ENCODE measurements at regions not wholly inside any gene's neighbourhood (a gene's known extent, or its start where the extent isn't known, plus 50 kb on each side); places are given as distances from the start of the nearest gene placed in this dataset.

DNA sequence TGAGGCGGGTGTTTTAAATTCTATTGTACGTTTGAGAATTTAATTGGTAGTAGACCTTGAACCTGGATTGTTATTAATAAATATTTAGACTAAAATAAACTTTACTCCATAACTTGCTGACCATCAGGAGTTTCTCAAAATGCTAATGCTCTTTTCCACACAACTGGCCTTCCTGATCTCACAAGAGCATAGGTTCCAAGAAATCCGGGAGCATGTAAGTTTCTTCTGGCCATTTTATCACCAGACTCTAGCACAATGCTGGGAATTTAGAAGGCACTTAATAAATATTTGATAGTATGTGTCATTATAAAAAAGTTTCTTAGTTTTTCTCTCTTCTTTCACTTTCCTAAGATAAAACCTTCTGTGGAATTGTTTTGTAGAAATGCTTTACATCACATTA is 2047.1 kb downstream of the SUCLG1 start:
- no peak overlapping the region for H3K4me3 ChIP-seq (ENCODE audit: control insufficient read depth, low read depth, low read length)
- TF ChIP-seq, protein P1, sequence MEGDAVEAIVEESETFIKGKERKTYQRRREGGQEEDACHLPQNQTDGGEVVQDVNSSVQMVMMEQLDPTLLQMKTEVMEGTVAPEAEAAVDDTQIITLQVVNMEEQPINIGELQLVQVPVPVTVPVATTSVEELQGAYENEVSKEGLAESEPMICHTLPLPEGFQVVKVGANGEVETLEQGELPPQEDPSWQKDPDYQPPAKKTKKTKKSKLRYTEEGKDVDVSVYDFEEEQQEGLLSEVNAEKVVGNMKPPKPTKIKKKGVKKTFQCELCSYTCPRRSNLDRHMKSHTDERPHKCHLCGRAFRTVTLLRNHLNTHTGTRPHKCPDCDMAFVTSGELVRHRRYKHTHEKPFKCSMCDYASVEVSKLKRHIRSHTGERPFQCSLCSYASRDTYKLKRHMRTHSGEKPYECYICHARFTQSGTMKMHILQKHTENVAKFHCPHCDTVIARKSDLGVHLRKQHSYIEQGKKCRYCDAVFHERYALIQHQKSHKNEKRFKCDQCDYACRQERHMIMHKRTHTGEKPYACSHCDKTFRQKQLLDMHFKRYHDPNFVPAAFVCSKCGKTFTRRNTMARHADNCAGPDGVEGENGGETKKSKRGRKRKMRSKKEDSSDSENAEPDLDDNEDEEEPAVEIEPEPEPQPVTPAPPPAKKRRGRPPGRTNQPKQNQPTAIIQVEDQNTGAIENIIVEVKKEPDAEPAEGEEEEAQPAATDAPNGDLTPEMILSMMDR (IDR thresholded peaks at IDR 0.05; ENCODE audit: control insufficient read depth, insufficient read depth, low read depth, low read length, missing control alignments): no peak
- no peak for DNase-seq (ENCODE audit: low read depth)

DNA sequence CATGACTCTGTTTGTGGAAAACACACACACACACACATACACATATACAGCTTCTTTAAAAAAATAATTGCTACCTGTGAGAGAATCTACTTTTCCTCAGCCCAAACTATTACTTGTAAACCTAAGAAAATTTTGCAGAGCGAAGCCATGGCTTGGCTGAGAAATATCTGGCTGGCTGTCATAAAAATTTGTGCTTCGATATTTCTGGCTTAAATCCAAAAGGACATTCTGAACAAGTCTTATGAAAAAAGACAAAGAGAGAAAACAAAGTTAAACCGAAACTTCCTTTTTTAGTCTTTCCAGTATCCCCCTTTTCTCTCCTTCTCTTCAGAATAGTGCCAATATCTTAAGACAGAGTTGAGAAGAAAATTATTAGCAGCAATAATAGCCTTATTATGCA is 2048.0 kb downstream of the SUCLG1 start:
- DNase-seq (ENCODE audit: low read depth): no peak
- no peak overlapping the region for H3K4me3 ChIP-seq (ENCODE audit: control insufficient read depth, low read depth, low read length)
- TF ChIP-seq, protein P1 (IDR thresholded peaks at IDR 0.05; ENCODE audit: control insufficient read depth, insufficient read depth, low read depth, low read length, missing control alignments): no peak

DNA sequence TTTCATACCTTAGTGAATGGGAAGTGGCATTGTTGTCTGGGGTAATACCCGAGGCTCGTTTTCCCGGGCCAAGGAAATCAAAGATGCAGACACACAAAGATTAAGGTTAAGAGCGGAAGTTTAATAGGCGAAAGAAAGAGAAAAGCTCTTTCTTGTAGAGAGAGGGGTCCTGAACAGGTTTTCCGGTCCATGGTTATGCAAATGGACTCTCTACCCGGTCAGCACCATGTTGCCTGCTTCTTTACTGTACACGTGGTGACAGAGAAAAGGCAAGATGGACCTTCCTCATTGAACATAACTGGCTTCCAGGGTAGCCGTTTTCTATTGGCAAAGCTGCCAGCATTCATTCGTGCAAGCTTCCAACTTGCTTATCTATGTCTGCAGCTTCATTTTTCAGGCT is 2063.5 kb downstream of the SUCLG1 start:
- no peak for DNase-seq (ENCODE audit: low read depth)
- TF ChIP-seq, protein P1 (IDR thresholded peaks at IDR 0.05; ENCODE audit: control insufficient read depth, insufficient read depth, low read depth, low read length, missing control alignments): no peak
- H3K4me3 ChIP-seq (ENCODE audit: control insufficient read depth, low read depth, low read length): no peak overlapping the region

DNA sequence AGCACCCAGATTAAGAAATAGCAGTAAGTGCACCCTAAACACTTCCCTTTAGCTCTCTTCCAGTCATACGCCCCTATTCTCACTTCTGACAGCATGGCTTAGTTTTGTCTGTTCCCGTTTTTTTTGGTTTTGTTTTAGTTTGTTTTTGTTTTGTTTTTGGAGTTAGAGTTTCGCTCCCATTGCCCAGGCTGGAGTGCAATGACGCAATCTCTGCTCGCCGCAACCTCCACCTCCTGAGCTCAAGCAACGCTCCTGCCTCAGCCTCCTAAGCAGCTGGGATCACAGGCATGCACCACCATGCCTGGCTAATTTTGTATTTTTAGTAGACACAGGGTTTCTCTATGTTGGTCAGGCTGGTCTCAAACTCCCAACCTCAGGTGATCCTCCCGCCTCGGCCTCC is 2067.7 kb downstream of the SUCLG1 start:
- TF ChIP-seq, protein P1 (IDR thresholded peaks at IDR 0.05; ENCODE audit: control insufficient read depth, insufficient read depth, low read depth, low read length, missing control alignments): no peak
- no peak for DNase-seq (ENCODE audit: low read depth)

DNA sequence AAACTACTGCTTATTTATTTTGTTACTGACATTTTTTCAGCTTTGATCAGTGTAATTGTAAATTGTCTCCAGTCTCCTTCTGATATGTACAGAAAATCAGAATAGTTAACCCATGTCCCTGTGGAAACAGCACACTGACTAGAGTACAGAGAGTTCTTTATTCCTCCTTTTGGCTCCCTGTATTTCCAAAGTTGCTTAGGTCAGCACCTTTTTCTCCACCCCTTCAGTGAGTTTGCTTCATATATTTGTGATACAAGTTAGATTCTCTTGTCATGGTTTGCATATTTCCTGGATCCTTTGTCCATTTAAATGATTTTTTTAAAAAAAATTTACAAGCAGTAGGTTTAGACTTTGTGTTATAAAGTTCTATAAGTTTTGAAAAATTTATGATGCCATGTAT is 2051.1 kb upstream of the LRRTM1 start:
- TF ChIP-seq, protein P1 (IDR thresholded peaks at IDR 0.05; ENCODE audit: control insufficient read depth, insufficient read depth, low read depth, low read length, missing control alignments): no peak
- no peak for DNase-seq (ENCODE audit: low read depth)
- H3K4me3 ChIP-seq (ENCODE audit: control insufficient read depth, low read depth, low read length): no peak overlapping the region

More for the DNA sequence above, 2067.7 kb downstream of the SUCLG1 start:
- no peak overlapping the region for H3K4me3 ChIP-seq (ENCODE audit: control insufficient read depth, low read depth, low read length)

DNA sequence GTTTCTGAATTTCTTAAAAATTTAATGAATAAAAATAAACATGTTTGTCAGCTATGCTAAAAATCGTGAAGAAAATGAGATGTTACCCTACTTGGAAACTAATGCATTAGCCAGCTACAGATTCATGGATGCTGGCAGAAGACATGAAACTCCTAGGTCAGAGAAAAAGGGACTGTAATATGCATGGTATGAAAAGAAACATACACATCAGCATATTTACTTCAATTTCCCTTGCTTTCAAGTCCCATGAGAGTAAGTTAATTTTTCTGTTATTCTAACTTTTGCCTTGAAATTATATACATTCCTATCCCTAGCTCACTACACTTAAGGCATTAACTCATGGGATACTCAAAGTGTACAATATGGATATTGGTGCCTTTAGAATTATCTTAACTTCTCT is 2041.4 kb upstream of the LRRTM1 start:
- TF ChIP-seq, protein P1 (IDR thresholded peaks at IDR 0.05; ENCODE audit: control insufficient read depth, insufficient read depth, low read depth, low read length, missing control alignments): no peak
- no peak overlapping the region for H3K4me3 ChIP-seq (ENCODE audit: control insufficient read depth, low read depth, low read length)
- no peak for DNase-seq (ENCODE audit: low read depth)

DNA sequence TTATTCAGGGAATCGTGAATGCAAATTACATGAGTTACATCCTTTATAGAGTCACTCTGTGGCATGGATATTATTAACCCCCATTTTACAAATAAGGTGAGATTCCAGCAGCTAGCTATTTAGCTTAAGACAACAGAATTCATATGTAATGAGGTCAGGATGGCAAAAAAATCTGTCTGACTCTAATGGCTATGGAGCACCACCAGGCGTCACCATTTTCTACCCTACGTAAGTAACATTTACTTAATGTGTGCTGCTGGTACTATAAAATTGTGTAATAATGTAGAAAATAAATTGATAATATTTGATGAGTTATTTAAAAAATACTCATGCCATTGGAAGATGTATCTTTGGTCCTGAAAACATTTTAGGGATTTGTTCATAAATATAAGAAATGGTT is 2040.1 kb upstream of the LRRTM1 start:
- no peak overlapping the region for H3K4me3 ChIP-seq (ENCODE audit: control insufficient read depth, low read depth, low read length)
- DNase-seq (ENCODE audit: low read depth): no peak
- TF ChIP-seq, protein P1 (IDR thresholded peaks at IDR 0.05; ENCODE audit: control insufficient read depth, insufficient read depth, low read depth, low read length, missing control alignments): no peak
